NCI-H446 treated with DMSO at 0.1 percent for 48 hours (cell line): ENCODE measurements at regions not wholly inside any gene's neighbourhood (a gene's known extent, or its start where the extent isn't known, plus 50 kb on each side); places are given as distances from the start of the nearest gene placed in this dataset.

ENCODE experiments used
- DNase-seq: peaks from one replicate; lab custom pipeline; 2025; lab: John Stamatoyannopoulos, UW

GRCh38 chr6:119647309-119647708, 297.7 kb upstream of the MAN1A1 start:
- no peak for DNase-seq

- DNase-seq = no peak
Measured at GRCh38 chr6:119643876-119644275, 294.3 kb upstream of the MAN1A1 start.

- no peak for DNase-seq
Measured at GRCh38 chr6:119637768-119638167, 288.2 kb upstream of the MAN1A1 start.

- DNase-seq = no peak
Measured at GRCh38 chr6:119636060-119636459, 286.5 kb upstream of the MAN1A1 start.

- no peak for DNase-seq
Measured at GRCh38 chr6:119633461-119633860, 283.9 kb upstream of the MAN1A1 start.

- DNase-seq = no peak
Measured at GRCh38 chr6:119630561-119631192, 281.1 kb upstream of the MAN1A1 start.

GRCh38 chr6:119628691-119629594, 279.4 kb upstream of the MAN1A1 start:
- no peak for DNase-seq

GRCh38 chr6:119627908-119628669, 278.5 kb upstream of the MAN1A1 start:
- DNase-seq = no peak

- DNase-seq = no peak
Measured at GRCh38 chr6:119626884-119627619, 277.5 kb upstream of the MAN1A1 start.

GRCh38 chr6:119620846-119621555, 271.4 kb upstream of the MAN1A1 start:
- DNase-seq = no peak

- no peak for DNase-seq
Measured at GRCh38 chr6:119614138-119614537, 264.6 kb upstream of the MAN1A1 start.

- no peak for DNase-seq
Measured at GRCh38 chr6:119612911-119613381, 263.4 kb upstream of the MAN1A1 start.

- no peak for DNase-seq
Measured at GRCh38 chr6:119612176-119612891, 262.8 kb upstream of the MAN1A1 start.

- DNase-seq = no peak
Measured at GRCh38 chr6:119610754-119611153, 261.2 kb upstream of the MAN1A1 start.

- no peak for DNase-seq
Measured at GRCh38 chr6:119610265-119610664, 260.7 kb upstream of the MAN1A1 start.

- DNase-seq = no peak
Measured at GRCh38 chr6:119609865-119610264, 260.3 kb upstream of the MAN1A1 start.

- no peak for DNase-seq
Measured at GRCh38 chr6:119608994-119609393, 259.4 kb upstream of the MAN1A1 start.

GRCh38 chr6:119604124-119604523, 254.6 kb upstream of the MAN1A1 start:
- no peak for DNase-seq

- DNase-seq = no peak
Measured at GRCh38 chr6:119603501-119603900, 253.9 kb upstream of the MAN1A1 start.
